DMS53 (cell line): ENCODE measurements at regions not wholly inside any gene's neighbourhood (a gene's known extent, or its start where the extent isn't known, plus 50 kb on each side); places are given as distances from the start of the nearest gene placed in this dataset.

Experiments used
- DNase-seq: peaks from one replicate; lab custom pipeline; 2025; lab: John Stamatoyannopoulos, UW

- no peak for DNase-seq
Measured at GRCh38 chr12:126193190-126193589, 1128.0 kb downstream of the AACS start.

- DNase-seq: no peak
Measured at GRCh38 chr12:126196263-126196662, 1131.0 kb downstream of the AACS start.

DNA sequence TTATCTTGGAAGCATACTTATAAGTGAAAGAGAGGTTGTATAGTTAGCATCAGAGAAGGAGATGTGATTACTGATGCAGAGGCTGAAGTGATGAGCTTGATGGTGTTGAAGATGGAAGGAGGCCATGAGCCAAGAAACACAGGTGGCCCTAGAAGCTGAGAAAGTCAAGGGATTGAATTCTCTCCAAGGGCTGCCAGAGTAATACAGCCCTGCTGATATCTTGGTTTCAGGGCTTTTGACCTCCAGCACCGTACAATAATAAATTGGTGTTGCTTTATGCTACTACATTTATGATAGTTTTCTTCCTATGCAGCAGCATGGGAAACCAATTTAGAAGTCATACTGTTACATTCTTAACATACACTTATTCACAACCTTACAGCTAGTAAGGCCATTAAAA, 1133.3 kb downstream of the AACS start:
- DNase-seq: no peak

DNA sequence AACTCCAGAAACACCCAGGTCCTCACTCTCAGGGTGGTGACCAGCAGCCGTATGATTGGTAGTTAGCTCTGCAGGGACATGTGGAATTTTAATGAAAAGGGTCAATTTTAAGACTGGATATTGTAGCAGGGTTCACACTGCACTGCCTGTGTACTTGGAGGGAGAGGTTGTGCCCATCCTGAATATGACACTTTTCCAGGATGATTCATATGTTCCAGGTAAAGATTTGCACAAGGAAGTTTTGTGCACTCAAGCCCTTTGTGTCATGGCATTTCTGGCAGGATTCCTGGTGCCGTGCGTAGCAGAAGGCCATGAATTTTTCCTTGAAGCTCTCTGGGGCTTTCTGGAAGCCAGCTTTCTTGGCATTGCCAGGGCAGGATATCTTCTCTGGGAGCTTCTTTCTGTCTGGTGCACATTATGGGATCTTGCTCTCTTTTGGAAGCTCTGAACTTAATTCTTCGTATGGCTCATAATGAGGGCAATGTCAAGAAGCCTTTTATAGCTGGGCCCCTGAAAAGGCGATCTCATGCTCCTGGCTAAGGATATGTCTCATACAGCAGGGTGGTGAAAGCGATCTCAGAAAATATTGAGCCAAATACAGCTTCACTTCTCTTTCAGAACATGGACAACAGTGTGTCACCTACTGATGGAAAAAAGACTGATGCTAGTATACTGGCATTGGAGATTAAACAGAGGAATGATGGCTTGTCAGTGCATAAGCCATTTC, 1133.9 kb downstream of the AACS start:
- DNase-seq: no peak

- DNase-seq: no peak
Measured at GRCh38 chr12:126201981-126202537, 1136.8 kb downstream of the AACS start.

GRCh38 chr12:126204326-126204725, 1139.1 kb downstream of the AACS start:
- no peak for DNase-seq

GRCh38 chr12:126210026-126210425, 1144.8 kb downstream of the AACS start:
- DNase-seq: no peak

DNA sequence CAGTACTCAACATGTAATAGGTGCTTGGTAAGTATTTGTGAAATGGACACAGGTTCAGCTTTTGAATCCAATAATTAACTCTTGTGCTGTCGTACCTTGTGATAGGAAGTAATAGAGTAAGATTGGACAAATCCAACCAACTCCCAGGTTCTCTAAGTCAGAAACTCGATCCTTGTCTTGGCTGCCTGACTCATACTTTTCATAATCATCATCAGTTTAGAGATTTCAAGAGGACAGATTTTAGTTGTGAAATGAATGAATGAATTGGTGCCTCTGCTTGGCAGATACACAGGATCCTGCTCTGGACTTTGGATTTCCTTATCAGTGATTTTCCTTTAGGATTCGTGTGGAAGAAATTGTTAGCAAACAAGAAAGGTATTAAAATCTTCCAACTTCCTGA, 1145.2 kb downstream of the AACS start:
- no peak for DNase-seq

- DNase-seq: no peak
Measured at GRCh38 chr12:126212824-126213223, 1147.6 kb downstream of the AACS start.

DNA sequence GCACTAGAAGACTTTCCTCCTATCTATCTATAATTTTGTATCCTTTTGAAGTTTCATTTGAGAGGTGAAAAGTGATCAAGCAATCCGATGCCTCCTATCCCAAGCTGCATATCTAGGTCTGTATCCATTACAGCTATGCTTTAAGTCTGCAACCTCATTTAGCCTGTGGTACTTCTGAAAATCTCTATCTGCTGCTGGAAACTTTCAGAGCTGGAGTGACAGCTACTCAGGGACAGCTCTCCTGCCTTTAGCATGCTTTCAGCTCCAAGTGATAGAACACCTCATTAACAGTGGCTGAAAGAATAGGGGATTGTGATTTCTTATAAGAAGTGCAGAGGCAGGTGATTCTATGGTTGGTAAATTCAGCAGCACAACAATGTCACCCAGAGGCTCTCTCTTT, 1153.5 kb downstream of the AACS start:
- DNase-seq: no peak

- no peak for DNase-seq
Measured at GRCh38 chr12:126219139-126219538, 1153.9 kb downstream of the AACS start.

DNA sequence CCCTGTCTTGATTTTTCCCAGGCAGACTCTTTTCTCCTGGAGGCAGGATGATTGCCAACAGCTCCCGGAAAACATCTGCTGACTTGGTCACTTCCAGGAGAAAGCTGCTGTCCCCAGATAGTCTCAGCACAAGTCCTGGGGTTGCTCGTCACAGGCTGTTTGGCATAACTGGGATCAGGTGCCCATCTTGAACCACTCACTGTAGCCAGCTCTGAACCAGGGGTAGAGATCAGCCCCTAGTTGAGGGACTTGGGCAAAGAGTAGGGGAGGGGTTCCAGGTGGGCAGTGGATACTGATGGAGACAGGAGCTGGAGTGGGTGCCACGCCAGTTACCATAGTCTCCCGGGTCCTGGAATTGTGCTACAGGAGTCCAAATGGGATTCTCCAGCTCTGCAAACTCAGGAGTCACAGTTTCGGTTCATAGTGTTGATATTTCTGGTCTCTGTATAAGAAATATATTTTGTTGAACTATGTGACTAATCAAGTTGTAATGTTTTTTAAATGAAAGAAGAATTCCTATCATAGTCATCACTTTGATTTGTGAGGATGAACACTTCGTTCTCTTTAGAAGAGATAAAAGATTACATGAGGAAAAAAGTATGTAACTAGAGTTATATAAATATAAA, 1154.5 kb downstream of the AACS start:
- no peak for DNase-seq

DNA sequence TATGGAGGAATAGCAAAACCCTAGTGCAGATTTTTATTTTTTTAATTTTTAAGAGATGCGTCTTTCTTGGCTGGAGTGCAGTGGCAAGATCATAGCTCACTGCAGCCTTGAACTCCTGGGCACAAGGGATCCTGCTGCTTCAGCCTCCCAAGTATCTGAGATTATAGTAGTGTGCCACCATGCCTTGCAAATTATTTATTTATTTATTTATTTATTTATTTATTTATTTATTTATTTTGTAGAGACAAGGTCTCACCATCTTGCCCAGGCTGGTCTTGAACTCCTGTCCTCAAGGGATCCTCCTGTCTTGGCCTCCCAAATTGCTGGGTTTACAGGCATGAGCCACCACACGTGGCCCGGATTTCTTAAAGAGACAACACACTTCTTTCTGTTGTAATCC, 1158.8 kb downstream of the AACS start:
- DNase-seq: no peak

GRCh38 chr12:126228936-126229335, 1163.7 kb downstream of the AACS start:
- DNase-seq: no peak

DNA sequence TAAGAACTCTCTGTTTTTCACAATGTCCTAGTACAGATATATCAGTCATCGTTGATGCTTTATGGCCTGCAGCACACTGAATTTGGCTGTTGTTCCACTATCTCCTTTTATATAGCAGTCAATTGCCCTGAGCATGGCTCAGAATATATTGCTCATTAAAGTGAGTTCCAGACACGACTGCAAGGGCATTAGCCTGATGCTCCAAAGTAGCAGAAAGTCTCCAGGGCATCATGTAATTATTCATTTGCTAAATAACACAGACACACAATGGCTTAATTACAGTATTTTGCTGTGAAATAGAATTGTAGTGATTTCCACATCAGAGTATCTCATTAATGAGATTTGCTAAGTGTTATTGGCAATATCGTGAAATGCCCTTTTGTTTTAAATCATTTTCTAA, 1167.5 kb downstream of the AACS start:
- DNase-seq: no peak

DNA sequence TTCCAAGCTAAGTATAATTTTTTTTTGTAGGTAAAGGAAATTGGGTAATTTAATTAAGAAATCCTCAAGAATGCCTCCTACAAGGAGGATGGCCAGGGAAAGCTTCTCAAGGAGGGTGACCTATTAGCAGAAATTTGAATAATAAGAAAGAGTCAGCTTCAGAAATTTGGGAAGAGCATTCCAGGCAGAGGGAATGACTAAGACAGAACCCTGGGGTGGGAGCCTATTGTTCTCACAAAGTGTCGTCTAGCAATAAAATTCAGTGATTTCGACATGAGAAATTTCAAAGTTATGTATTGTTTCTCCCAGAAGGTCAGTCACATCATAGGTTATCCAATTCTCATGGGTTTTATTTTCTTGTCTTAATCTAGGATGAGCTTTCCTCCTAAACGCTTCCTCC, 1168.4 kb downstream of the AACS start:
- DNase-seq: no peak

GRCh38 chr12:126243814-126244440, 1178.7 kb downstream of the AACS start:
- no peak for DNase-seq

GRCh38 chr12:126247936-126248335, 1182.7 kb downstream of the AACS start:
- no peak for DNase-seq

GRCh38 chr12:126248871-126249403, 1183.7 kb downstream of the AACS start:
- DNase-seq: no peak

- no peak for DNase-seq
Measured at GRCh38 chr12:126258190-126258589, 1193.0 kb downstream of the AACS start.

DNA sequence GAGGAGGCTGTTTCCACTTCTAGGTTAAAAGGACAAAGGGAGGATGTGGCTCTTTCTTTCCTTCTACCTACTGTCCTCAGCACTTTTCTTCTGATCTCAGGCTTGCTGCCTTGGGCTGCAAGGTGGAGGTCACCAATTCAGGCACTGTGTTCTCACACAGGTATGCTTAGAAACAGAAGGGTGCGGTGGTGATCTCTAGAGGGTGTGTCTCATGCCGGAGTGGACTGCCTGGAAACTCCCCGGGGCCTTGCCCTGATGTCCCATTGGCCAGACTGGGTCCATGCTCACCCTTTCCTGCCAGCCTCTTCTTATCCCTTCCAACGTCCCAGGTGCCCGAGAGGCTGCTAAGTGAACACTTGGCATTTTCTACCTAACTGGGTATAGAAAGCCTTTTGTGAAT, 1197.6 kb downstream of the AACS start:
- no peak for DNase-seq

- DNase-seq: no peak
Measured at GRCh38 chr12:126268222-126268621, 1203.0 kb downstream of the AACS start.

DNA sequence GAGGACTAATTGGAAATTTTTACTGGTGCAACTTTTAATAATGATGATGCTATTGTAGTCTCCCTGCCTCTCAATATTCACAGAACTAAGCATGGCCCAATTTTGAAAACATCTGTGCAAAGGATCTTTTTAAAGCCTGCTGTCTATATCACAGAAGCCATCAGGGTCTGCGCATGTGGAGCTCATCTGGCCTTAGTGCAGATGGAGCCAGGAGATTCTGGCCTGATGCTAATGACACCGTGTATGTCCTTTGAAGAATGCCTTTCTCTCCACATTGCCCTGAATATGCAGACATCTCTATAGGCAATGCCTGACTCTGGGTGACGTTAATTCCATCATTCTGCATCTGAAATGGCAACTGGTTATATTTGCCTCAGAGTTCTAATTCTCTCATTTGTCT, 1205.9 kb downstream of the AACS start:
- DNase-seq: no peak
